GM21447 (cell line): ENCODE measurements at regions not wholly inside any gene's neighbourhood (a gene's known extent, or its start where the extent isn't known, plus 50 kb on each side); places are given as distances from the start of the nearest gene placed in this dataset.
"Not testable (repeated sequence)": the region's sequence is repeated elsewhere in the genome, so short reads cannot be mapped to it uniquely, and the experiment has no call there.

Experiments
- ATAC-seq: cut with Tn5 transposase; IDR thresholded peaks from one replicate; pipeline ENCODE4 v1.9.1; 2021; ENCODE audit not compliant: unreplicated experiment

- ATAC-seq: no peak
These were observed 74.0 kb downstream of the GATA3 start for GRCh38 chr10:8128511-8128910.

GRCh38 chr10:8129438-8129837 lies 75.0 kb downstream of the GATA3 start:
- no peak for ATAC-seq

GRCh38 chr10:8130973-8131911 lies 76.8 kb downstream of the GATA3 start:
- peak; percentile 59 for ATAC-seq

GRCh38 chr10:8133146-8133545 lies 78.7 kb downstream of the GATA3 start:
- peak; percentile 63 for ATAC-seq

GRCh38 chr10:8136736-8137135 lies 82.2 kb downstream of the GATA3 start:
- no peak for ATAC-seq

- no peak for ATAC-seq
These were observed 82.8 kb downstream of the GATA3 start for GRCh38 chr10:8137272-8137681.

- peak; percentile 33 for ATAC-seq
These were observed 83.2 kb downstream of the GATA3 start for GRCh38 chr10:8137726-8138125.

- no peak for ATAC-seq
These were observed 84.0 kb downstream of the GATA3 start for GRCh38 chr10:8138471-8138870.

GRCh38 chr10:8144496-8144895 lies 90.0 kb downstream of the GATA3 start:
- ATAC-seq: no peak

GRCh38 chr10:8146650-8147049 lies 92.2 kb downstream of the GATA3 start:
- ATAC-seq: no peak

GRCh38 chr10:8149991-8150390 lies 95.5 kb downstream of the GATA3 start:
- no peak for ATAC-seq

- no peak for ATAC-seq
These were observed 96.0 kb downstream of the GATA3 start for GRCh38 chr10:8150401-8150905.

- no peak for ATAC-seq
These were observed 96.6 kb downstream of the GATA3 start for GRCh38 chr10:8151086-8151485.

- no peak for ATAC-seq
These were observed 102.4 kb downstream of the GATA3 start for GRCh38 chr10:8156918-8157317.

- no peak for ATAC-seq
These were observed 103.9 kb downstream of the GATA3 start for GRCh38 chr10:8158193-8159071.

GRCh38 chr10:8159341-8160165 lies 105.1 kb downstream of the GATA3 start:
- ATAC-seq: no peak

- ATAC-seq: no peak
These were observed 109.3 kb downstream of the GATA3 start for GRCh38 chr10:8163824-8164223.

- not testable (repeated sequence) for ATAC-seq
These were observed 110.2 kb downstream of the GATA3 start for GRCh38 chr10:8164640-8165039.

GRCh38 chr10:8168836-8169235 lies 114.3 kb downstream of the GATA3 start:
- ATAC-seq: no peak

GRCh38 chr10:8171008-8171407 lies 116.5 kb downstream of the GATA3 start:
- no peak for ATAC-seq

- no peak for ATAC-seq
These were observed 118.1 kb downstream of the GATA3 start for GRCh38 chr10:8172604-8173003.
